GM23338 (cell line): ENCODE measurements at regions not wholly inside any gene's neighbourhood (a gene's known extent, or its start where the extent isn't known, plus 50 kb on each side); places are given as distances from the start of the nearest gene placed in this dataset.

Experiments
- ATAC-seq: fragments of 200-7000 bp; cut with Tn5 transposase; 3 replicates; pipeline ENCODE4 v1.9.1; 2020
- DNase-seq: peaks from one replicate; pipeline ENCODE4 v3.0.0-alpha.2; 2015; ENCODE audit warnings: low spot score
- H2AFZ ChIP-seq: fragments of 200-600 bp; sonication (generic); 2 replicates; pipeline ENCODE4 v1.8.0; 2016; ENCODE audit warnings: antibody characterized with exemption, mild to moderate bottlenecking, moderate library complexity
- H3F3A ChIP-seq: fragments of 200-600 bp; sonication (generic); replicated peaks from 2 replicates; pipeline ENCODE4 v1.8.0; 2017; ENCODE audit warnings: antibody characterized with exemption, mixed run types, low read depth
- H3K27ac ChIP-seq: fragments of 200-600 bp; sonication (generic); 2 replicates; pipeline ENCODE4 v1.6.1; 2016; ENCODE audit warnings: low read depth
- H3K27me3 ChIP-seq: fragments of 200-600 bp; sonication (generic); 2 replicates; pipeline ENCODE4 v1.8.0; 2016; ENCODE audit warnings: mild to moderate bottlenecking, mixed run types, moderate library complexity; ENCODE audit not compliant: insufficient read depth
- H3K36me3 ChIP-seq: fragments of 200-600 bp; sonication (generic); 2 replicates; pipeline ENCODE4 v1.8.0; 2016; ENCODE audit warnings: mild to moderate bottlenecking; ENCODE audit not compliant: insufficient read depth
- H3K4me1 ChIP-seq: fragments of 200-600 bp; sonication (generic); 2 replicates; pipeline ENCODE4 v1.8.0; 2016; ENCODE audit warnings: mild to moderate bottlenecking, moderate library complexity; ENCODE audit not compliant: insufficient read depth
- H3K4me2 ChIP-seq: fragments of 200-600 bp; sonication (generic); 2 replicates; pipeline ENCODE4 v1.7.1; 2017; ENCODE audit warnings: mixed run types
- H3K4me3 ChIP-seq: fragments of 200-600 bp; sonication (generic); 2 replicates; pipeline ENCODE4 v1.6.1; 2016; ENCODE audit warnings: mixed run types
- H3K79me2 ChIP-seq: fragments of 200-600 bp; sonication (generic); replicated peaks from 2 replicates; pipeline ENCODE4 v1.8.0; 2017; ENCODE audit warnings: mild to moderate bottlenecking; ENCODE audit not compliant: insufficient read depth
- H3K9me2 ChIP-seq: fragments of 200-600 bp; sonication (generic); 2 replicates; pipeline ENCODE4 v1.8.0; 2017; ENCODE audit not compliant: insufficient read depth
- H4K20me1 ChIP-seq: fragments of 200-600 bp; sonication (generic); replicated peaks from 2 replicates; pipeline ENCODE4 v1.8.0; 2017; ENCODE audit warnings: mild to moderate bottlenecking; ENCODE audit not compliant: insufficient read depth
- H3K27ac Mint-ChIP-seq: 2 replicates; pipeline ENCODE4 v1.8.0; 2020; ENCODE audit warnings: inconsistent platforms, mild to moderate bottlenecking, moderate library complexity, mixed read lengths
- H3K27me3 Mint-ChIP-seq: 3 replicates; pipeline ENCODE4 v1.8.0; 2022; ENCODE audit warnings: low read depth, mild to moderate bottlenecking, moderate library complexity, mixed read lengths, inconsistent platforms; ENCODE audit not compliant: insufficient read depth, poor library complexity
- H3K36me3 Mint-ChIP-seq: 3 replicates; pipeline ENCODE4 v1.8.0; 2021; ENCODE audit warnings: low read depth, mild to moderate bottlenecking, inconsistent platforms, moderate library complexity, mixed read lengths
- H3K4me1 Mint-ChIP-seq: 3 replicates; pipeline ENCODE4 v1.8.0; 2020; ENCODE audit warnings: mild to moderate bottlenecking, inconsistent platforms, mixed read lengths
- H3K4me3 Mint-ChIP-seq: 3 replicates; pipeline ENCODE4 v1.8.0; 2021; ENCODE audit warnings: moderate library complexity, mild to moderate bottlenecking, inconsistent platforms, mixed read lengths
- H3K9me3 Mint-ChIP-seq: 3 replicates; pipeline ENCODE4 v1.8.0; 2020; ENCODE audit warnings: moderate library complexity, mild to moderate bottlenecking, inconsistent platforms, mixed read lengths
- CREB1 ChIP-seq: fragments of 250-450 bp; sonication (Bioruptor Pico); IDR thresholded peaks from 2 replicates; pipeline ENCODE4 v1.5.0; 2020; ENCODE audit warnings: low read depth, mild to moderate bottlenecking, moderate library complexity
- EZH2 ChIP-seq: fragments of 200-600 bp; sonication (generic); IDR thresholded peaks from one replicate; pipeline ENCODE4 v1.8.0; 2017; ENCODE audit warnings: antibody characterized with exemption, mild to moderate bottlenecking, low read depth; ENCODE audit not compliant: unreplicated experiment
- EZH2phosphoT487 ChIP-seq: fragments of 200-600 bp; sonication (generic); IDR thresholded peaks from one replicate; pipeline ENCODE4 v1.8.1; 2018; ENCODE audit warnings: antibody characterized with exemption; ENCODE audit not compliant: unreplicated experiment
- JUNB ChIP-seq: IDR thresholded peaks from one replicate; pipeline ENCODE4 v1.6.1; 2016; ENCODE audit warnings: antibody characterized with exemption; ENCODE audit not compliant: unreplicated experiment
- NANOG ChIP-seq: IDR thresholded peaks from 2 replicates; pipeline ENCODE4 v1.6.1; 2016; ENCODE audit warnings: antibody characterized with exemption, borderline replicate concordance
- POLR2AphosphoS5 ChIP-seq: IDR thresholded peaks from 2 replicates; pipeline ENCODE4 v1.6.1; 2016; ENCODE audit warnings: antibody characterized with exemption, low read depth
- ZNF114 ChIP-seq: fragments of 250-450 bp; sonication (Bioruptor Pico); IDR thresholded peaks from 2 replicates; pipeline ENCODE4 v1.5.0; 2020; ENCODE audit warnings: mild to moderate bottlenecking, moderate library complexity
- TF ChIP-seq, protein P1 (sequence below), 2 experiments: fragments of 200-600 bp in 1 of 2; sonication (generic) in 1 of 2; conservative IDR thresholded peaks; 2 replicates each; pipeline versions ENCODE4 v1.5.1 to v1.6.1; 2016 to 2017; ENCODE audit warnings: antibody characterized with exemption in 2 of 2, low read depth in 2 of 2, mild to moderate bottlenecking in 2 of 2, moderate library complexity in 1 of 2
- TF ChIP-seq, protein P2 (sequence below): IDR thresholded peaks from 2 replicates; pipeline ENCODE4 v1.6.1; 2016; ENCODE audit warnings: antibody characterized with exemption
- TF ChIP-seq, protein P3 (sequence below): fragments of 250-450 bp; sonication (Bioruptor Pico); IDR thresholded peaks from 2 replicates; pipeline ENCODE4 v1.5.0; 2020; ENCODE audit warnings: mild to moderate bottlenecking, moderate library complexity

DNA sequence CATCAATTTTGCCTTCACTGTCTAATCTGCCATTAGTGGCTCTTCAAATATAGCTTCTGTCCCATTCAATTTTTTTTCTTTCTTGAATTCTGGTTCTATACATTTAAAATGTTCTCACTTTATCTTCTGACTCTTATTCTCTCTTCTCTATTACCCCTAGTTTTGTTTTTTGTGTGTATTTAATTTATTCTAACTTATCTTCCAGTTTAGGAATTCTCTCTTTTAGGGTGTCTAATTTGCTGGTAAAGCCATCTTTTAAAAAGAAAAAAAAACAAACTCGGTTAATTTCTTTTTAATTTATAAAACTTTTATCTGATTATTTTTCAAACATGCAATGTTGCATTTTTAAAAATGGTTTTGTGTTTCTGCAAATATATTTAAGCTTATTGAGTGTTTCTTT, 80.3 kb upstream of the OXGR1 start:
- Mint-ChIP-seq H3K27me3 (no peaks in the 10 kb centered on the region), H3K4me1 (no peaks in the 10 kb centered on the region; the same call in 2 of the 3 replicates), H3K27ac (no peak overlapping the region), H3K36me3 (no peaks in the 10 kb centered on the region), H3K9me3 (peaks cover 10% of the 10 kb centered on the region; the same call in 1 of the 3 replicates), H3K4me3 (no peak overlapping the region)
- Histone ChIP-seq H4K20me1 (no peaks in the 10 kb centered on the region), H3F3A (no peaks in the 10 kb centered on the region), H3K9me2 (0 out of 2 replicates have a peak, but pooled peaks cover 4% of the 10 kb centered on the region), H3K4me2 (no peak overlapping the region), H3K27me3 (no peaks in the 10 kb centered on the region), H3K79me2 (no peaks in the 10 kb centered on the region), H3K4me1 (no peaks in the 10 kb centered on the region), H3K27ac (no peak overlapping the region), H3K4me3 (no peak overlapping the region), H3K36me3 (no peaks in the 10 kb centered on the region), H2AFZ (no peak overlapping the region)
- TF ChIP-seq EZH2: no peak
- TF ChIP-seq JUNB: no peak
- TF ChIP-seq, protein P1, sequence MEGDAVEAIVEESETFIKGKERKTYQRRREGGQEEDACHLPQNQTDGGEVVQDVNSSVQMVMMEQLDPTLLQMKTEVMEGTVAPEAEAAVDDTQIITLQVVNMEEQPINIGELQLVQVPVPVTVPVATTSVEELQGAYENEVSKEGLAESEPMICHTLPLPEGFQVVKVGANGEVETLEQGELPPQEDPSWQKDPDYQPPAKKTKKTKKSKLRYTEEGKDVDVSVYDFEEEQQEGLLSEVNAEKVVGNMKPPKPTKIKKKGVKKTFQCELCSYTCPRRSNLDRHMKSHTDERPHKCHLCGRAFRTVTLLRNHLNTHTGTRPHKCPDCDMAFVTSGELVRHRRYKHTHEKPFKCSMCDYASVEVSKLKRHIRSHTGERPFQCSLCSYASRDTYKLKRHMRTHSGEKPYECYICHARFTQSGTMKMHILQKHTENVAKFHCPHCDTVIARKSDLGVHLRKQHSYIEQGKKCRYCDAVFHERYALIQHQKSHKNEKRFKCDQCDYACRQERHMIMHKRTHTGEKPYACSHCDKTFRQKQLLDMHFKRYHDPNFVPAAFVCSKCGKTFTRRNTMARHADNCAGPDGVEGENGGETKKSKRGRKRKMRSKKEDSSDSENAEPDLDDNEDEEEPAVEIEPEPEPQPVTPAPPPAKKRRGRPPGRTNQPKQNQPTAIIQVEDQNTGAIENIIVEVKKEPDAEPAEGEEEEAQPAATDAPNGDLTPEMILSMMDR (conservative IDR thresholded peaks at IDR 0.05; ENCODE audit: low read depth in 2 of 2): no peak
- TF ChIP-seq, protein P2, sequence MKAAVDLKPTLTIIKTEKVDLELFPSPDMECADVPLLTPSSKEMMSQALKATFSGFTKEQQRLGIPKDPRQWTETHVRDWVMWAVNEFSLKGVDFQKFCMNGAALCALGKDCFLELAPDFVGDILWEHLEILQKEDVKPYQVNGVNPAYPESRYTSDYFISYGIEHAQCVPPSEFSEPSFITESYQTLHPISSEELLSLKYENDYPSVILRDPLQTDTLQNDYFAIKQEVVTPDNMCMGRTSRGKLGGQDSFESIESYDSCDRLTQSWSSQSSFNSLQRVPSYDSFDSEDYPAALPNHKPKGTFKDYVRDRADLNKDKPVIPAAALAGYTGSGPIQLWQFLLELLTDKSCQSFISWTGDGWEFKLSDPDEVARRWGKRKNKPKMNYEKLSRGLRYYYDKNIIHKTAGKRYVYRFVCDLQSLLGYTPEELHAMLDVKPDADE: no peak
- no peak for TF ChIP-seq CREB1 (CRISPR knock-in tag)
- TF ChIP-seq NANOG: no peak
- no peak for TF ChIP-seq POLR2AphosphoS5
- no peak for TF ChIP-seq ZNF114 (CRISPR knock-in tag)
- ATAC-seq (no peak), DNase-seq (no peak)

DNA sequence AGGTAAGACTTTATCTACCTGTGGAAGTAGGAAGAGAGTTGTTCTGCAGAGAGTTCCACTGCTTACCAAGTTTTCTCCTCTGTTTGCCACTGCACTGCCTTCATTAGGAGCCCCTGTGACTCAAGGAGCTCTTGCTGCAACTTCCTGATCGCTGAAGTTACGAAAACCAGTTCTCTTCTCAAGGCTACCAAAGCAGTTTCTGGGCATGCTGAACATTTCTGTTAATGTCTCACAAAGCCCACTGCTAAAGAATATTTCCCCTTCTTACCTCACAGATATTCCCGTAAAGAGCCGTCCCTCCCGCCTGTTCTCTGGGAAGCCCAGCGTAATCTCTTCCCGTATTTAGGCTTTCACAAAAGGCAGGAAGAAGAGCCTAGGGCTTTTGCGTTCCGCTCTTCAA, 82.6 kb upstream of the OXGR1 start:
- Mint-ChIP-seq H3K9me3 (peaks cover 10% of the 10 kb centered on the region; the same call in 1 of the 3 replicates), H3K4me3 (no peak overlapping the region), H3K36me3 (no peaks in the 10 kb centered on the region), H3K27me3 (no peaks in the 10 kb centered on the region), H3K27ac (no peak overlapping the region; the same call in 1 of the 2 replicates), H3K4me1 (no peaks in the 10 kb centered on the region)
- Histone ChIP-seq H3K4me3 (no peak overlapping the region), H3K9me2 (0 out of 2 replicates have a peak, but pooled peaks cover 4% of the 10 kb centered on the region), H3K27me3 (no peaks in the 10 kb centered on the region), H4K20me1 (no peaks in the 10 kb centered on the region), H3F3A (no peaks in the 10 kb centered on the region), H3K36me3 (no peaks in the 10 kb centered on the region), H3K4me1 (no peaks in the 10 kb centered on the region), H2AFZ (peak overlapping the region; percentile 56; the same call in 1 of the 2 replicates), H3K79me2 (no peaks in the 10 kb centered on the region), H3K27ac (no peak overlapping the region), H3K4me2 (no peak overlapping the region)
- DNase-seq (no peak), ATAC-seq (no peak)
- TF ChIP-seq, protein P2: no peak
- TF ChIP-seq ZNF114 (CRISPR knock-in tag): no peak
- TF ChIP-seq, protein P3, sequence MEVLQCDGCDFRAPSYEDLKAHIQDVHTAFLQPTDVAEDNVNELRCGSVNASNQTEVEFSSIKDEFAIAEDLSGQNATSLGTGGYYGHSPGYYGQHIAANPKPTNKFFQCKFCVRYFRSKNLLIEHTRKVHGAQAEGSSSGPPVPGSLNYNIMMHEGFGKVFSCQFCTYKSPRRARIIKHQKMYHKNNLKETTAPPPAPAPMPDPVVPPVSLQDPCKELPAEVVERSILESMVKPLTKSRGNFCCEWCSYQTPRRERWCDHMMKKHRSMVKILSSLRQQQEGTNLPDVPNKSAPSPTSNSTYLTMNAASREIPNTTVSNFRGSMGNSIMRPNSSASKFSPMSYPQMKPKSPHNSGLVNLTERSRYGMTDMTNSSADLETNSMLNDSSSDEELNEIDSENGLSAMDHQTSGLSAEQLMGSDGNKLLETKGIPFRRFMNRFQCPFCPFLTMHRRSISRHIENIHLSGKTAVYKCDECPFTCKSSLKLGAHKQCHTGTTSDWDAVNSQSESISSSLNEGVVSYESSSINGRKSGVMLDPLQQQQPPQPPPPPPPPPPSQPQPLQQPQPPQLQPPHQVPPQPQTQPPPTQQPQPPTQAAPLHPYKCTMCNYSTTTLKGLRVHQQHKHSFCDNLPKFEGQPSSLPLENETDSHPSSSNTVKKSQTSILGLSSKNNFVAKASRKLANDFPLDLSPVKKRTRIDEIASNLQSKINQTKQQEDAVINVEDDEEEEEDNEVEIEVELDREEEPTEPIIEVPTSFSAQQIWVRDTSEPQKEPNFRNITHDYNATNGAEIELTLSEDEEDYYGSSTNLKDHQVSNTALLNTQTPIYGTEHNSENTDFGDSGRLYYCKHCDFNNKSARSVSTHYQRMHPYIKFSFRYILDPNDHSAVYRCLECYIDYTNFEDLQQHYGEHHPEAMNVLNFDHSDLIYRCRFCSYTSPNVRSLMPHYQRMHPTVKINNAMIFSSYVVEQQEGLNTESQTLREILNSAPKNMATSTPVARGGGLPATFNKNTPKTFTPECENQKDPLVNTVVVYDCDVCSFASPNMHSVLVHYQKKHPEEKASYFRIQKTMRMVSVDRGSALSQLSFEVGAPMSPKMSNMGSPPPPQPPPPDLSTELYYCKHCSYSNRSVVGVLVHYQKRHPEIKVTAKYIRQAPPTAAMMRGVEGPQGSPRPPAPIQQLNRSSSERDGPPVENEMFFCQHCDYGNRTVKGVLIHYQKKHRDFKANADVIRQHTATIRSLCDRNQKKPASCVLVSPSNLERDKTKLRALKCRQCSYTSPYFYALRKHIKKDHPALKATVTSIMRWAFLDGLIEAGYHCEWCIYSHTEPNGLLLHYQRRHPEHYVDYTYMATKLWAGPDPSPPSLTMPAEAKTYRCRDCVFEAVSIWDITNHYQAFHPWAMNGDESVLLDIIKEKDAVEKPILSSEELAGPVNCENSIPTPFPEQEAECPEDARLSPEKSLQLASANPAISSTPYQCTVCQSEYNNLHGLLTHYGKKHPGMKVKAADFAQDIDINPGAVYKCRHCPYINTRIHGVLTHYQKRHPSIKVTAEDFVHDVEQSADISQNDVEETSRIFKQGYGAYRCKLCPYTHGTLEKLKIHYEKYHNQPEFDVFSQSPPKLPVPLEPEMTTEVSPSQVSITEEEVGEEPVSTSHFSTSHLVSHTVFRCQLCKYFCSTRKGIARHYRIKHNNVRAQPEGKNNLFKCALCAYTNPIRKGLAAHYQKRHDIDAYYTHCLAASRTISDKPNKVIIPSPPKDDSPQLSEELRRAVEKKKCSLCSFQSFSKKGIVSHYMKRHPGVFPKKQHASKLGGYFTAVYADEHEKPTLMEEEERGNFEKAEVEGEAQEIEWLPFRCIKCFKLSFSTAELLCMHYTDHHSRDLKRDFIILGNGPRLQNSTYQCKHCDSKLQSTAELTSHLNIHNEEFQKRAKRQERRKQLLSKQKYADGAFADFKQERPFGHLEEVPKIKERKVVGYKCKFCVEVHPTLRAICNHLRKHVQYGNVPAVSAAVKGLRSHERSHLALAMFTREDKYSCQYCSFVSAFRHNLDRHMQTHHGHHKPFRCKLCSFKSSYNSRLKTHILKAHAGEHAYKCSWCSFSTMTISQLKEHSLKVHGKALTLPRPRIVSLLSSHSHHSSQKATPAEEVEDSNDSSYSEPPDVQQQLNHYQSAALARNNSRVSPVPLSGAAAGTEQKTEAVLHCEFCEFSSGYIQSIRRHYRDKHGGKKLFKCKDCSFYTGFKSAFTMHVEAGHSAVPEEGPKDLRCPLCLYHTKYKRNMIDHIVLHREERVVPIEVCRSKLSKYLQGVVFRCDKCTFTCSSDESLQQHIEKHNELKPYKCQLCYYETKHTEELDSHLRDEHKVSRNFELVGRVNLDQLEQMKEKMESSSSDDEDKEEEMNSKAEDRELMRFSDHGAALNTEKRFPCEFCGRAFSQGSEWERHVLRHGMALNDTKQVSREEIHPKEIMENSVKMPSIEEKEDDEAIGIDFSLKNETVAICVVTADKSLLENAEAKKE: no peak
- no peak for TF ChIP-seq EZH2phosphoT487
